ENCODE measurements at regions not wholly inside any gene's neighbourhood (a gene's known extent, or its start where the extent isn't known, plus 50 kb on each side); places are given as distances from the start of the nearest gene placed in this dataset.

DNA sequence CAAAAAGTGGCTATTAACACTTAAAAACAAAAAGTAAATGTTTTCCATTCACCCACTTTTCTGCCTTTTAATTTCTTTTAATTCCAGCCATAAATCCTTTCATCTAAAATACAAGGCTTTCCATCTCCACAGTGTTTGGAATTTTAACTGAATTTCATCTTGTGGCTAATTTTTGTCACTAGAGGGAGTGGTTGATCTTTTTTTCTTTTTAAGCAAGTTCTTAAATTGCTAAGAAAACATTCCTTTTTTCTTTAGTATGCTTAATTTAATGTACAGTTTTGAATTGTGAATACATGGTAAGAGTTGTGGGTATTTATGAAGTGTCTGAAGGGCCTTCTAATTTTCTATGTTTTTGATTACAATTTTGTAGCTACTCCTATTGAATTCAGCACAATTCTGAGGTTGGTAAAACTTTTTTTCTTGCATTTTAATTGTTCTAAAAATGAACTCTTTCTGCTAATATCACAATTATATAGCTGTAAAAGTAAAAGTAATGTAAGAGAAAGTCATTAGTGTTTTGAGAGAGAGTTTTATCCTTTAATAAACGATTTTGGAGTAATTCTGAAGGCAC, 54.9 kb upstream of the ANK3 start:
- DNase-seq (ENCODE audit: low read depth) = no peak
- Histone ChIP-seq H3K4me3 (ENCODE audit: low read depth, low read length) (no peak overlapping the region), H3K27me3 (ENCODE audit: control insufficient read depth, insufficient read depth, low read length) (no peaks in the 10 kb centered on the region), H3K36me3 (ENCODE audit: control insufficient read depth, insufficient read depth, low read length) (no peaks in the 10 kb centered on the region)
- TF ChIP-seq, protein P1, sequence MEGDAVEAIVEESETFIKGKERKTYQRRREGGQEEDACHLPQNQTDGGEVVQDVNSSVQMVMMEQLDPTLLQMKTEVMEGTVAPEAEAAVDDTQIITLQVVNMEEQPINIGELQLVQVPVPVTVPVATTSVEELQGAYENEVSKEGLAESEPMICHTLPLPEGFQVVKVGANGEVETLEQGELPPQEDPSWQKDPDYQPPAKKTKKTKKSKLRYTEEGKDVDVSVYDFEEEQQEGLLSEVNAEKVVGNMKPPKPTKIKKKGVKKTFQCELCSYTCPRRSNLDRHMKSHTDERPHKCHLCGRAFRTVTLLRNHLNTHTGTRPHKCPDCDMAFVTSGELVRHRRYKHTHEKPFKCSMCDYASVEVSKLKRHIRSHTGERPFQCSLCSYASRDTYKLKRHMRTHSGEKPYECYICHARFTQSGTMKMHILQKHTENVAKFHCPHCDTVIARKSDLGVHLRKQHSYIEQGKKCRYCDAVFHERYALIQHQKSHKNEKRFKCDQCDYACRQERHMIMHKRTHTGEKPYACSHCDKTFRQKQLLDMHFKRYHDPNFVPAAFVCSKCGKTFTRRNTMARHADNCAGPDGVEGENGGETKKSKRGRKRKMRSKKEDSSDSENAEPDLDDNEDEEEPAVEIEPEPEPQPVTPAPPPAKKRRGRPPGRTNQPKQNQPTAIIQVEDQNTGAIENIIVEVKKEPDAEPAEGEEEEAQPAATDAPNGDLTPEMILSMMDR (IDR thresholded peaks at IDR 0.05; ENCODE audit: insufficient read depth, low read length, poor library complexity, severe bottlenecking) = peak; percentile 56

- TF ChIP-seq, protein P1 (IDR thresholded peaks at IDR 0.05; ENCODE audit: insufficient read depth, low read length, poor library complexity, severe bottlenecking) = no peak
- Histone ChIP-seq H3K27me3 (ENCODE audit: control insufficient read depth, insufficient read depth, low read length) (no peaks in the 10 kb centered on the region), H3K36me3 (ENCODE audit: control insufficient read depth, insufficient read depth, low read length) (no peaks in the 10 kb centered on the region), H3K4me3 (ENCODE audit: low read depth, low read length) (no peak overlapping the region)
- DNase-seq (ENCODE audit: low read depth) = no peak
Observed at GRCh38 chr10:60443346-60443745, 53.7 kb upstream of the ANK3 start.

- no peak for DNase-seq (ENCODE audit: low read depth)
- no peak overlapping the region for H3K4me3 ChIP-seq (ENCODE audit: low read depth, low read length)
Observed at GRCh38 chr10:60441515-60441914, 51.8 kb upstream of the ANK3 start.

GRCh38 chr10:60439641-60440040, 50.0 kb upstream of the ANK3 start:
- H3K27me3 ChIP-seq (ENCODE audit: control insufficient read depth, insufficient read depth, low read length) = no peaks in the 10 kb centered on the region

More at GRCh38 chr10:60441515-60441914, 51.8 kb upstream of the ANK3 start:
- H3K36me3 ChIP-seq (ENCODE audit: control insufficient read depth, insufficient read depth, low read length) = no peaks in the 10 kb centered on the region
- TF ChIP-seq, protein P1 (IDR thresholded peaks at IDR 0.05; ENCODE audit: insufficient read depth, low read length, poor library complexity, severe bottlenecking) = peak; percentile 31
- no peaks in the 10 kb centered on the region for H3K27me3 ChIP-seq (ENCODE audit: control insufficient read depth, insufficient read depth, low read length)

More at GRCh38 chr10:60439641-60440040, 50.0 kb upstream of the ANK3 start:
- H3K36me3 ChIP-seq (ENCODE audit: control insufficient read depth, insufficient read depth, low read length) = no peaks in the 10 kb centered on the region
- no peak overlapping the region for H3K4me3 ChIP-seq (ENCODE audit: low read depth, low read length)
- no peak for DNase-seq (ENCODE audit: low read depth)
- TF ChIP-seq, protein P1 (IDR thresholded peaks at IDR 0.05; ENCODE audit: insufficient read depth, low read length, poor library complexity, severe bottlenecking) = no peak

Data from kidney epithelial cell (primary cell).